Mesenteric fat pad (tissue), 1 donor: ENCODE measurements at regions not wholly inside any gene's neighbourhood (a gene's known extent, or its start where the extent isn't known, plus 50 kb on each side); places are given as distances from the start of the nearest gene placed in this dataset.
"Not testable (repeated sequence)": the region's sequence is repeated elsewhere in the genome, so short reads cannot be mapped to it uniquely, and the experiment has no call there.

Experiments
- DNase-seq: peaks from one replicate; pipeline ENCODE4 v3.0.0-alpha.2; 2020; ENCODE audit warnings: low spot score
- donor health status: DM: yes; HTN: yes; CAD: no.

DNA sequence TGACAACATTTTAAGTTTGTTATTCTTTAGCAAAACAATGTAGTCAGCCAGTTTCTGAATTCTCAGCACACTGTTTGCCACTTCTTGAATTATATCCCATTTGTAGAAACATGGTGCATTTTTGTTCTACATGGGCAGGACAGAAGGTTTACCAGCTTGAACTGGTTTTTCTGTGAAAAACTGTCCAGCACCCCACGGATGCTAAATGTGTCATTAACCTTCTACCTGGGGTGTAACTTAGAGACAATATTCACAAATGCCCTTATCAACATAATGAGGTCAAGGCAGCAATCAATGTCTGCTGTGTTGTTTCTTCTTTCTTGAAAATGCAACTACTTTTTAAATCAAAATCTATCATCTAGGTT, 702.6 kb downstream of the CENPC start:
- DNase-seq, result no peak

DNA sequence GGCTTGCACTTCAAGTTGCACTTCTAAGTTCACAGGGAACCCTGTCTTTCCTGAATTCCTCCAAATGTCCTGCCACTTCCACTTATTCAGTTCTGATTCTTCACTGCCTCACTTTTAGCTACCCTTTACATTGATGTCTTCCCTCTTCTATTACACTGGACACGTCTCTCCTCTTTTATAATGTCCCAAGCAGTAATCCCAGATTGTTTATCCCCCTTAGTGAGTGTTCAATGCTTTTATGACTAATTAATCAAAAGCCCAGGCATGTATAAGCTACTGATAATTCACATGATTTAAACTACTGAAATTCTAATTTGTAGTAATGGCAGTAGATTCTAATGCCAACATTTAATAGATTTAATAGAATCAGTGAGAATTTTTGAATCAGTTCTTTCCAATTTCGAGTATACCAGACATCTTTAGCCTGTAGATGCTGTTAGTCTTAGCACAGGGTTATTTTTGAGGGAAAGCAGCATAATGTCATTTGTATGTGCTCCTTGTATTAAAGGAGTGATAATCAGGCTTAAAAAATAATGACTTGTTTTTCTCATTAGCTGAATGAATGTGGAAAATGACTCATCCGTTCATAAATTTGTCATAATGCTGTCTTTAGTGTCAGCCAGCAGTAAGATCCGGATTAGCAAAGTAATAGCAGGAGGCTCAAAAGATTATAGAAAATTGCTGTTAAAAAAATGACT, 703.1 kb downstream of the CENPC start:
- no peak for DNase-seq

DNA sequence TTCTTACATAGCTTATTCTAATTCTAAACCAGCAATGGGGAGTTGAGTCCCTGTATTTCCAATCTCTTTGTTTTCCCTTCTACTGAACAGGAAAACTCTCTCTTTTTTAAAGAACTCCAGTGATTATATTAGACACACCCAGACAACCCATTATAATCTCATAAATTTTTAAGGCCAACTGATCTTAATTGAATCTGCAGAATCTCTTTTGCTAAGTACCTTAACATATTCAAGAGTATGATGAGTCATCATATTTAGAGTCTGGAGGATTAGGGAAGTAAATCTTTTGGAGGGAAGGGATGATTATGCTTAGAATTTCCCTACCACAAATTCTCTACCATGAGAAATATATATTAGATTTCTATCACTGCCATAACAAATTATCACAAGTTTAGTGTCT, 705.1 kb downstream of the CENPC start:
- no peak for DNase-seq

DNA sequence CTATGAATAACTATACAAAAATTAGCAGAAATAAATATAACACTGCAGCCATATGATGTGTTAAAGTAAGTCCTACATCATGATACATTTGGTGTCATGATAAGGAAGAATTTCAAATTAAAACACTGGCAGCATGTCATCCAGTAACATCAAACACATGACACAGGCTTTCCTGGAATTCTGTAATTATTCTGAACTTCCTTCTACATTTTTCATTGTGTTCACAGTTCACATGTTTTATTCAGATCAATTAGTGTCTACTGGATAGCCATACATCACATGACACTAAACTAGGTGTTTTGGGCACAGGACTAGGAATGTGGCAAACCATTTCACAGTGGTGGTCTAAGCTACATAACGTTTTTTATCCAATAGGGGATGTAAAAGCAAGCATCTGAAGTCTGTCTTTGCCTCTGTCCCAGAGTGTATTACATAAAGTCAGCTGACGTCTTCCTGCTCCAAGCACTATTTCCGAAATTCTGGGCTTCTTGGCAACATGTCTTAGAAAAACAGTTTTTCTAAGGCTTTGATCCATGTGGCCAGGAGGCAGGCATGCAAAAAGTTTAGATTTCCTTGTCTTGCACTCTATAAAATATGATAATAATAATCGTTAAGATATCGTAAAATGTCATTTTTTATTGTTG, 707.9 kb downstream of the CENPC start:
- DNase-seq, result no peak

DNA sequence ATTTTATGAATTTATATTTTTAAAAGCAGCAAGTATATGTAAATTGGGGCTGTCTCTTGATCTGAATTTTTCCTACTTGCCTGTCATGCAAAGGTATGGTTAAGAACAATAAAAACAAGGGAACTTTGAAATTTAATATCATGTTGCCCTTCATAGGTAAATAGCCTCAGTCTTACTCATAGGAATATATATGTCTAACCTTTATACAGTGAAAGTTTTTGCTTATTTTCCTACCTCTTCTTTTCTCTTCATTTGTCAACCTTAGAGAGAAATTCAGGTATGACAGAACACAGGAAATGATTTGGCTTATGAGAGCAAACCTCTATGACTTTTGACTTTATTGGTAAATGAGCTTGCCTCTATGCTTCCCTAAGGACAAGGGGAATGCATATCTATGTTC, 716.0 kb downstream of the CENPC start:
- DNase-seq, result no peak

DNA sequence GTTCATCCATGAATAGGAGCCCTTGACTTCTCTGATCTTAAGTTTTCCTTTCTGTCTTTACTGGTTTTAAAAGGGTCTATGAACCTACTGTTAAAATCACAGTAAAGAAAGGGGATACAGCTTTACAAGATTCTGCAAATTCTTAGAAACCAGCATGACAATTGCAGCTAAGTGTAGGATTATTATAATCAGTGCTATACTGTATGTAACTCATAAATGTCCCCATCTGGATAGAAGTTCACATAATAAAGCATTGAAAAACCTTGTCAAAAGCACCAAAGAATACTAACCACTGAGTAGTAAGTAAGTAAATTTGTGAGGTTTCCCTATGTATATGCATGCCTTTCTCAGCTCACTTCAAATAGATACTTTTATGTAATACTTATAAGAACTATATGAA, 724.6 kb downstream of the CENPC start:
- no peak for DNase-seq

DNA sequence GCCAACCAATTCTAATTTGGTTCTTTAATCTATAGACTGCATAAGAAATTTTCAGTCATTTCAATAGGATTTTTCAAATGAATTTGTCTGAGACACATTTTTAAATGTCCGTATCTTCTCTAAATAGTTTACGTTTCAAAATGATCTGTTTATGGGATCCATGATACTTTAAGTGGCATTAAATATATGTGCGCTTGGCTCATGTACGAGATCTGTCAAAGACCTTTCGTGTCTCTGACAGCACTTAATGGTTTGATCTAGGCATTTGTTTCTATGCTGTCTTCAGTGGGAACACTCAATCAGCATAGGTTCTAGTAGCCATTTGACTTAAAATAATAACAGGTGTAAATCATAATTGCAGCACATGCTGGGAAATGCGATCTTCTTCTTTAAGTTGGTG, 731.0 kb downstream of the CENPC start:
- DNase-seq, result no peak

DNA sequence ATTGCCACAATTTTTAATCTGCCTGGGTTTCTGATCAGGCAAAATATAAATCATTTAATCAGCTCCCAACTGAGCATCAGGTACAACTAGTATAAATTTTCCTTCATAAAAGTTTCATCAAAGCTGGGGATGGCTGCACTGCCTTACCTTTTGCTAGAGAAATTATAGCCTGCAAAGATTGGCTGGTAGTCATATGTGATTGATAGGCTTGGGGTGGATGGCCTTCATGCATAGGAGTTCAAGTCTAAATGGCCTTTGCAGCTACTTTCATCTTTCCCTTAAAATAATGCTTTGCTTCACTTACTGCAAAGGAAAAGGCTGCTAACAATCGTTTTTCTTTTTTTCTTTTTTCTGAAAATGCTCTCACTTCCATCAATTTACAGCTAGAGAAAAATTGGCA, 739.7 kb downstream of the CENPC start:
- no peak for DNase-seq

DNA sequence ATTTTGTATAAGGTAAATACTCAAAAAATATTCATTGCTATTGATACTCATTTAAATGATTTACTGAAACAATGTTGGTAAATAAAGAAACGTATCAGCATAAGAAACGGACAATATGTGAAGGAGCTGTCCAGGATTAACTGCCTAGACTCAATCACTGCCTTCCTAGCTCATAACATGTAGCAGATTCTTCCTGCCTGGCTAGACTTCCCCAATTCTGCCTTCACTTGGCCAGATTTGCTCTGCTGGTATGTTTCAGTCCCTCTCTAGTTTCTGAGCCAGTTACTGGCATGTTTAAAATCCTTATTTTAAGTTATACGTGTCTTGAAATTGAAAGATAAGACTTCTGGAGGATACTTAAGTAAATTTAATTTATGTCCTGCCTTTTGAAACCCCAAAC, 740.3 kb downstream of the CENPC start:
- DNase-seq, result no peak

DNA sequence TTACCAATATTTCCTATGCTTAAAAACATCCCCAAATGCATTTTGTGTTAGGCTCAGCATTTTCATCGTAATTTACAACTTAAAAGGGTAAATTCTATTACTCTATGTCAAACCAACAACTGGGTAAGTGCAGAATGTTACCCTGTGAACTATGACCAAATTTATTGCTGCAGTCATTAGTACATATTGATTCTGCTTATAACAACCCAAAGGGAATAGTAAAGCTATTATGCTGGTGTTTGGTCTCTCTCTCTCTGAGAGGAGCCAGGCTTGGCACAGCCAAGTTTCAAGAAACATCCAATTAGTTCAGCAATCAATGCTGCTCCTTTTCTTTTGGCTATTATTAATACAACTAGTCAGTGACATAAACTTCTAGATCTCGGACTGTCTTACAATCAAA, 747.7 kb downstream of the CENPC start:
- no peak for DNase-seq

DNA sequence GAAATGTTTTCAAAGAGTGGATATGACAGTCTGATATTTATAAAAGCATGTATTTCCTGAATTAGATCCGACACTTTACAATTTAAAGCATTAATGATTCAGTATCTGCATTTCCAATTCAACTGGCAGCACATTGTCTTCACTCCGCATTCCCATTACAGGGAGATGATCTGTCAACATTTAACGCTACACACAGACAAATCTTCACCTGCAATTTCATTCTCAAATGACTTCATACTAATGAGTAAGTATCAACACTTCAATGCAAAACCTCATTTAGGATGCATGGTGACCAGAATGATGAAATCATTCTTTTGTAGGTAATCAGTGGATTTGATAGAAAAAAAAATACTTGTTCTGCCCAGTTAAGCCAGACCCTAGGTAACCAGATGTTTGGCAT, 749.6 kb downstream of the CENPC start:
- no peak for DNase-seq

DNA sequence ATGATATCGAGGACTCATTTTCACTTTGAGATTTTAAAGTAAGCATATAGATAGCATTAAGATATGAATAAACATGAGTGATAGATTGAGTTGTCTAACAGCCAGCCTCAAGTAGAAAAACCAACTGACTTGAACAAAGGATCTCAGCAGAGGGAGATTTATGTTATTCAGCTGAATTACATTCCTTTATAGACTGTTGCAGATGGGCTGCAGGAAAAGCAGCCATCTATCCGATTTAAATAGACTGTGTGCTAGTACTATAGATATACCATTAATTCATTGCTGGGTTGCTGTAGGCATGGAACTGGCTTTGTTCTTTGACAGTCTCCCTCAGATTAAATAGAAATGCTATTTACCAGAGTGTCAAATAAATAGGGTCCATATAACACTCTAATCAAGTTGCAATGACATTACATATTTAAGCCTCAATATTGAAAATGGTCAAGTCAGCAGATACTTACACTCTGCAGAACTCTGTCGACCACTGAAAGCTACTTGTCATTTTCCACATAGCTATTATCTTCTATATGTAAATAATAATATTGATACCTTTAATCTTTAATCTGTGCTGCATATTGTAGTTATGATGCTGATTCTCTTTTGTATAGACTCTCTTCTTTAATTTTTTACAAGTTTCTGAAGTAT, 750.8 kb downstream of the CENPC start:
- DNase-seq, result no peak

DNA sequence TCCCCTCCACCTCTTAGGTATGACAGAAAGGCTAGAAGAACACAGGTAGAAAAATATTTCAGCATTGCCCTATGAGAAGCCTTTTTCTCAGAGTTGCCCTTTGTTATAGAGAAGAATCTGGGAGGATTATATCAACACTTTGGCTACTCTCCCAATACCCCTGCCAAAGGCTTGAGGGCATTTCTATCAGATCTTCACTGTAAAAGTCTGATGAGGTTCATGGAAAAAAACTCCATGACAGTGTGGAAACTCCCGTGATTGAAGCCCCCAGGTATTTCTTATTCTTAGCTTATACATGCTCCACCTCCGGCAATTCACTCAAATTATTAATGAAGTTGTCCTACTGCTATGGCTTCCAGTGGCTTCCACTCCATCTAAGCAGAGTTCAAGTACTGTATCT, 753.6 kb downstream of the CENPC start:
- DNase-seq, result no peak

DNA sequence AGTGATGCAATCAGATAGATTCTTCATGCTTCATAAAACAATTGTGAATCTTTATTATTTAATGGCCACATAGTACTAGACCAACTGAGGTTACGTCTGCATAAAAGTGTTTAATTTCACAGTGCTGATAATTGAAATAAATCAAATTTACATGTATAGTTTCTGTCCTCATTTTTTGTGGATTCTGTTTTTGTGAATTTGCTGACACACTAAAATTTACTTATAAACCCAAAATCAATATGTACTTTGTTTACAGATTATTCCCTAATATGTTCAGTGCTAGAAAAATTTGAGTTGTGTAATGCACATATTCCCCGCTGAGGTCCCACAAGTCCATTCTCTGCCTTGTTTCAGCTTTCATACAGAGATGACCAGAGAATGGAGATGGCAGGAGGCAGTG, 759.8 kb downstream of the CENPC start:
- no peak for DNase-seq

DNA sequence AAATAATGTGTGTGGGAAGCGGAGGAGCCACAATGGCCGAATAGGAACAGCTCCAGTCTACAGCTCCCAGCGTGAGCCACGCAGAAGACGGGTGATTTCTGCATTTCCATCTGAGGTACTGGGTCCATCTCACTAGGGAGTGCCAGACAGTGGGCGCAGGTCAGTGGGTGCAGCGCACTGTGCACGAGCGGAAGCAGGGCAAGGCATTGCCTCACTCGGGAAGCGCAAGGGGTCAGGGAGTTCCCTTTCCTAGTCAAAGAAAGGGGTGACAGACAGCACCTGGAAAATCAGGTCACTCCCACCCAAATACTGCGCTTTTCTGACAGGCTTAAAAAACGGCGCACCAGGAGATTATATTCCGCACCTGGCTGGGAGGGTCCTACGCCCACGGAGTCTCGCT, 762.6 kb downstream of the CENPC start:
- not testable (repeated sequence) for DNase-seq

DNA sequence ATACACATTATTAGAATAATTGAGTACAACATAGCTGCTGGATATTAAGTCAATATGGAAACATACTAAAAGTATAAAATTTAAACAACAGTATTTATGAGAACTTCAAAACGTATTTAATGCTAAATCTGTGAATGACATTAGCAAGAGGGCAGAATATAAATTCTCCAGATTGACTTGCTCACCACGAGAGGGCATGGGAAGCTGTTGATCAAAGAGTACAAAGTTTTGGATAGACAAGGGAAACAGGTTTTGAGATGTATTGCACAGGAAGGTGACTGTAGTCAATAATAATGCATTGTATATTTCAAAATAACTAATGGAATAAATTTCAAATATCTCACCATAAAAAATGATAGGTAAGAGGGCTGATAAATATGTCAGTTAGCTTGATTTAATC, 768.2 kb downstream of the CENPC start:
- no peak for DNase-seq

DNA sequence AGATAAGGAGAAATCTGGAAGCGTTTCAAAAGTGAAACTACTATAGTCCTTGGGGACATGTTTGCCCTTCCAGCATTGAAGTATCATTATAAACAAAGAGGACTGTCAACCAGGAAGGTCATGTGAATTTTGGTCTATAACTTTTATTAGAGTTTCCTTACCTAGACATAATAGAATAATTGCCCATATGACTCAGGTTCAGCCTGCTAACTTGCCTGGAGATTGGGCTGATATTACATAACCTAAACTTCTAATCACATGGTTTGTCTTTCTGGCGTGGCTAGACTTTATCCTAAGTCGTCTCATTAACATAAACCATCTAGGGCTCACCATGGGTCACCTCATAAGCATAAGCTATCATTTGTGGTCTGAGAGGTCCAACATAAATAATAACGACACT, 775.9 kb downstream of the CENPC start:
- DNase-seq, result no peak

DNA sequence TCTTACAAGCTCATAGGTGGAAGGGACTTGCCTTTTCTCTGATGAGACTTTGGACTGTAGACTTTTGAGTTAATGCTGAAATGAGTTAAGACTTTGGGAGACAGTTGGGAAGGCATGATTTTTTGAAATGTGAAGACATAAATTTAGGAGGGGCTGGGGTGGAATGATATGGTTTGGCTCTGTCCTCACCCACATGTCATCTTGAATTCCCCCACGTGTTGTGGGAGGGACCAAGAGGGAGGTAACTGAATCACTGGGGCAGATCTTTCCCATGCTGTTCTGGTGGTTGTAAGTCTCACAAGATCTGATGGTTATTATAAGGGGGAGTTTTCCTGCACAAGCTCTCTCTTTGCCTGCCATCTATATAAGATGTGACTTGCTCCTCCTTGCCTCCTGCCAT, 777.9 kb downstream of the CENPC start:
- DNase-seq, result no peak

DNA sequence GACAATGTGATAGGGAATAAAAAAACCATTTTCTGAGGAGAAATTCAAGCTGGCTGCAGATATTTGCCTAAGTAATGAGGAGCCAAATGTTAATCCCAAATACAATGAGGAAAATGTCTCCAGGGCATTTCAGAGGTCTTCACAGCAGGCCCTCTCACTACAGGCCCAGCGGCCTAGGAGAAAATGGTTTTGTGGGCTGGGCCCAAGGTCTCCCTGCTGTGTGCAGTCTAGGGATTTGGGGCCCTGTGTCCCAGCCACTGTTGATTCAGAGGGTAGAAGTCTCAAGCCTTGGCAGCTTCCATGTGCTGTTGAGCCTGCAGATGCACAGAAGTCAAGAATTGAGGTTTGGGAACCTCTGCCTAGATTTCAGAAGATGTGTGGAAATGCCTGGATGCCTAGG, 778.7 kb downstream of the CENPC start:
- no peak for DNase-seq

DNA sequence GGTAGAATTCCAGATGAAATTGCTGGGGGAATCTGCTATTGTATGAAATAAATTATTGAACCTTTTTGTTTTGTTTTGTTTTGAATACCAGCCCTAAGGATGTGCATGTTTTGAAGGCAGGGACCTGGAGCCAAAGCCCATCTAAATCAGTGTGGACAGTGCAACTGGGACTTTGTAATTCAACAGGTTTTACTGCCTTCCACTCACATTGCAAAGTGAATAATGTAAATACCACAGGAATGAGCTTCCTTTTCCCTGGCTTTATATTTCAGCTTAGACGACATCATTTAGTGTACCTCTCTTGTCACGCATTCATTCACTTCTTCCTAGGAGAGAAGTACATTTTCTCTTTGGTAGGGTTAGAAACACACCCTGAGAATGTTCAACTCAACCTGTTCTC, 795.0 kb downstream of the CENPC start:
- DNase-seq, result no peak

DNA sequence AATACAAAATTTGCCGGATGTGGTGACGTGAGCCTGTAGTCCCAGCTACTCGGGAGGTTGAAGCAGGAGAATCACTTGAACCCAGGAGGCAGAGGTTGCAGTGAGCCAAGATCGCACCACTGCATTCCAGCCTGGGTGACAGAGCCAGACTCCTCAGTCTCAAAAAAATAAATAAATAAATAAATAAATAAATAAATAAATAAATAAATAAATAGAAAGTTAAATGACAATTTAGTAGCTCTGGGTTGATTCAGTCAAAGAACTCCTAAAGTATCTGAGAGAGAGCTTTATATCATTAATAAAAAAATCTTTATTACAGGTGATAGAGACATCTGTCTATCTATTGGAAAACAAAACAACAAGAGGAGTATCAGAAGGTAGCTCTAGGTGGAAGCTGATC, 798.4 kb downstream of the CENPC start:
- not testable (repeated sequence) for DNase-seq

DNA sequence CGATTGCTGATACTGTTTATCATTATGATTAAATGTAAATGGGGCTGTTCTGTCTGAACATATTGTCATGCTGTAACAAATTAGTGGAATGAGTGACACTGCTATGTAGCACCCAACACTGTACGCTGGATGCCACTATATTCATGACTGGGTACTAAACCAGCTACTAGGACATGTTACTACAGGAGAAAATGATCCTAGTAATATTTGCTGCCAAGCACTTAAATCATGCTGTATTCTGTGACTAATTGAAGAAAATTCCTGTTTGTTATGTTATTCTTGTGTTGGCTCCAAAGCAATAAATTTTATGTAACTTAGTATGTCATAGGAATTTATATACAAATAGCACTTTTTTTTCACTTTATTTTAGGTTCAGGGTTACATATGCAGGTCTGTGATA, 804.2 kb downstream of the CENPC start:
- no peak for DNase-seq

DNA sequence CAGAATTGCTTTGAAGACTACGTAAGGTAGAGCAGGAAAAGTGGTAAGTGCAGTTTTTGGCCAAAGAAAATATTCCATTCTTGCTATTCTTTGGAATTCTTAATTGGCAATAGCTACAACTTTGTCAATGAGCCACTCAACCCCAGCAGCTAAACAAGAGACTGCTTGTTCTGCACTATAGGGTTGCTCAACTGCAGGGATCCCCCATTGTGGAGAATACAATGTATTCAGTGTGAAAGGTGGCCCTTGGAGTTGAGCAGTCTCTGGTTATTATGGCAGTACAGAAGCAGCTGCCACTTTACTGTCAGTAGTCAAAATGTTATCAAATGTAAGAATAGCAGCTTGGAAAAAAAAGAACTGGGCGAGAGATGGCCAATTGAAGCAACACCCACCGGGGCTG, 808.7 kb downstream of the CENPC start:
- no peak for DNase-seq
